ENCODE measurements at regions not wholly inside any gene's neighbourhood (a gene's known extent, or its start where the extent isn't known, plus 50 kb on each side); places are given as distances from the start of the nearest gene placed in this dataset.

DNA sequence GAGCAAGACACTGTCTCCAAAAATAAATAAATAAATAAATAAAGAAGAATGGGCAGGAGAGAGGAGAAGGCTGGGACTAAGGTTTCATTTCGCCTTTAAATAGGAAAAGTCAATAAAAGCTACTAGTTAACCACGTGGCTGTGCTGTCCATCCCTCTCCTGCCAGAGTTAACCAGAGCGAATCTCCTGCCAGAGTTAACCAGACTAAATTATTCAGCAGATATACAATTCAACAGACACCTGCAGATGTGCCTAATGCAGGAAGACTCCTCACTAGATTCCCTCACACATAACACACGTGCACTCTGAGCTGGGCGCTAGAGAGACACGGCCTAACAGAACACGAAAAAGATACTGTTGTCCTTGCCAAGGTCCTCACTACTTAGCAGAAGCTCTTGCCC lies 156.1 kb downstream of the IGLL1 start:
- DNase-seq = no peak
- dilution Hi-C loops (cut with HindIII; ENCODE audit: low sequenced_read_pairs, unreplicated experiment) = no loop called here
- CTCF ChIA-PET = no interaction called here

More for the DNA sequence above, 156.1 kb downstream of the IGLL1 start:
- no peak overlapping the region for H2AK5ac ChIP-seq (ENCODE audit: low read depth, low read length)
- intact Hi-C loops (cut with micrococcal nuclease) = no loop called here
- H3K4me3 ChIP-seq (ENCODE audit: insufficient read depth, low read depth, low read length) = no peak overlapping the region
- H4K20me1 ChIP-seq (ENCODE audit: insufficient read depth, low read length) = no peaks in the 10 kb centered on the region
- H4K5ac ChIP-seq (ENCODE audit: low read depth, low read length) = no peak overlapping the region
- no peak overlapping the region for H2BK20ac ChIP-seq (ENCODE audit: low read depth, low read length)
- no peak overlapping the region for H2BK15ac ChIP-seq (ENCODE audit: low read depth, low read length)
- H2BK120ac ChIP-seq (ENCODE audit: low read depth, low read length) = no peak overlapping the region
- H3K4ac ChIP-seq (ENCODE audit: low read depth, low read length) = no peak overlapping the region
- no peaks in the 10 kb centered on the region for H3K9me1 ChIP-seq (ENCODE audit: insufficient read depth, low read length)
- no peak overlapping the region for H3K56ac ChIP-seq (ENCODE audit: extremely low read depth, insufficient read depth, low read length)
- H3K4me1 ChIP-seq (ENCODE audit: control insufficient read depth, insufficient read depth, low read length) = no peaks in the 10 kb centered on the region
- in situ Hi-C loops (cut with MboI; ENCODE audit: low sequenced_read_pairs) = no loop called here
- no peak overlapping the region for H2AK9ac ChIP-seq (replicated peaks; ENCODE audit: low read depth, low read length, poor library complexity)
- no peak for TF ChIP-seq CTCF (conservative IDR thresholded peaks at IDR 0.05; ENCODE audit: low read depth, low read length)
- no peak for TF ChIP-seq FOS (IDR thresholded peaks at IDR 0.05; ENCODE audit: low read depth, low read length)
- no peak for TF ChIP-seq RAD21 (IDR thresholded peaks at IDR 0.05; ENCODE audit: low read length)
- no peak for TF ChIP-seq CEBPB (IDR thresholded peaks at IDR 0.05; ENCODE audit: low read depth, low read length)
- TF ChIP-seq BHLHE40 (IDR thresholded peaks at IDR 0.05; ENCODE audit: low read depth, low read length) = no peak
- no peak for TF ChIP-seq CHD1 (IDR thresholded peaks at IDR 0.05; ENCODE audit: low read depth, low read length)
- no peak for TF ChIP-seq USF2 (IDR thresholded peaks at IDR 0.05; ENCODE audit: low read depth, low read length)
- no peak for TF ChIP-seq MAZ (IDR thresholded peaks at IDR 0.05; ENCODE audit: borderline replicate concordance, low read depth, low read length)
- TF ChIP-seq POLR2A (IDR thresholded peaks at IDR 0.05; ENCODE audit: low read depth, low read length) = no peak
- no peak for TF ChIP-seq MAFK (IDR thresholded peaks at IDR 0.05; ENCODE audit: low read depth, low read length)
- no peak for TF ChIP-seq MXI1 (IDR thresholded peaks at IDR 0.05; ENCODE audit: borderline replicate concordance, low read depth, low read length)
- TF ChIP-seq SMC3 (IDR thresholded peaks at IDR 0.05; ENCODE audit: low read depth, low read length) = no peak
- WGBS, 2 experiments (ENCODE audit: extremely low coverage in 2 of 2, insufficient read length in 1 of 2) = no CpG with 5 or more reads among the region's 7 CpGs
- peaks cover 8% of the 10 kb centered on the region; the same call in 1 of the 2 replicates for H3K27me3 ChIP-seq (ENCODE audit: control insufficient read depth, insufficient read depth, low read length)
- H4K8ac ChIP-seq (ENCODE audit: low read depth in 2 of 2, low read length in 2 of 2) = no peak overlapping the region
- no peak overlapping the region for H3K23ac ChIP-seq (ENCODE audit: low read depth, low read length)
- H3K36me3 ChIP-seq (ENCODE audit: control insufficient read depth, insufficient read depth, low read length) = no peaks in the 10 kb centered on the region
- no TSS peak for BruUV-seq (replicated peaks)
- H2BK5ac ChIP-seq (ENCODE audit: low read depth, low read length, poor library complexity, severe bottlenecking) = no peak overlapping the region
- H3K9me3 ChIP-seq (ENCODE audit: control insufficient read depth, insufficient read depth, low read length) = no peaks in the 10 kb centered on the region; the same call in 1 of the 2 replicates
- H3K27ac ChIP-seq (ENCODE audit: insufficient read depth, low read length) = no peak overlapping the region
- no peak overlapping the region for H3K9ac ChIP-seq (ENCODE audit: low read depth, low read length)
- no peak overlapping the region for H2AFZ ChIP-seq (replicated peaks; ENCODE audit: low read length, poor library complexity)
- H3K14ac ChIP-seq (replicated peaks; ENCODE audit: low read depth, low read length) = no peak overlapping the region
- no peak for ATAC-seq (ENCODE audit: low read depth)
- H3K4me2 ChIP-seq (ENCODE audit: low read depth, low read length) = no peak overlapping the region
- H3K18ac ChIP-seq (ENCODE audit: low read depth, low read length) = no peak overlapping the region
- POLR2A ChIA-PET (ENCODE audit: unreplicated experiment) = no interaction called here
- H4K91ac ChIP-seq (ENCODE audit: insufficient read depth, low read depth, low read length) = no peak overlapping the region
- H3K79me1 ChIP-seq (ENCODE audit: low read depth in 1 of 2, low read length in 2 of 2) = no peaks in the 10 kb centered on the region

Data from IMR-90 (cell line).